ENCODE measurements at regions not wholly inside any gene's neighbourhood (a gene's known extent, or its start where the extent isn't known, plus 50 kb on each side); places are given as distances from the start of the nearest gene placed in this dataset.
"Not testable (repeated sequence)": the region's sequence is repeated elsewhere in the genome, so short reads cannot be mapped to it uniquely, and the experiment has no call there.

- not testable (repeated sequence) for H3K27me3 ChIP-seq (ENCODE audit: control insufficient read depth in 1 of 2, insufficient read depth in 2 of 2, low read length in 2 of 2); H3K27ac ChIP-seq (ENCODE audit: low read length); H3K9me3 ChIP-seq (ENCODE audit: control insufficient read depth in 2 of 2, low read length in 2 of 2); H3K4me3 ChIP-seq (ENCODE audit: low read length in 2 of 2); H3K36me3 ChIP-seq (ENCODE audit: control insufficient read depth in 2 of 2, insufficient read depth in 2 of 2, low read length in 2 of 2); H3K4me1 ChIP-seq (ENCODE audit: control insufficient read depth, insufficient read depth, low read length); H3K9ac ChIP-seq (ENCODE audit: low read length in 2 of 2)
Measured at GRCh38 chr7:65792726-65793125, 80.1 kb upstream of the VKORC1L1 start.

GRCh38 chr7:65794671-65795391 lies 78.0 kb upstream of the VKORC1L1 start:
- H3K27ac ChIP-seq (ENCODE audit: low read length); H3K4me3 ChIP-seq (ENCODE audit: low read length in 2 of 2); H3K4me1 ChIP-seq (ENCODE audit: control insufficient read depth, insufficient read depth, low read length); H3K36me3 ChIP-seq (ENCODE audit: control insufficient read depth in 2 of 2, insufficient read depth in 2 of 2, low read length in 2 of 2); H3K9me3 ChIP-seq (ENCODE audit: control insufficient read depth in 2 of 2, low read length in 2 of 2); H3K9ac ChIP-seq (ENCODE audit: low read length in 2 of 2); H3K27me3 ChIP-seq (ENCODE audit: control insufficient read depth in 1 of 2, insufficient read depth in 2 of 2, low read length in 2 of 2): not testable (repeated sequence)

DNA sequence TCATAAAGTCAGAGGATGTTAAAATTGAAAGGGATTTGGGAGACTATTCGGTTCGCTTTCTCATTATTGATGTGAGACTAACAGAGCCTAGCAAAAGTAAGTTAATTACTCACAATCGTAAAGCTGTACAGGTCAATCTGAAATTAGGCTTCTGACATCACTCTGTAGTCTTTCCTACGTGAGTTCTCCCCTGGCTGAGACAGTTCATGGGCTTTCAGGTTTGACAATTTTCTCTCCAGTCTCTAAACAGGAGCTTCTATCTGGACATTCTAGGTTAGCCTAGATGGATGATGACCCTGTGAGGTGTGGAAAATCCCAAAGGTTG lies 77.5 kb upstream of the VKORC1L1 start:
- not testable (repeated sequence) for H3K4me1 ChIP-seq (ENCODE audit: control insufficient read depth, insufficient read depth, low read length); H3K36me3 ChIP-seq (ENCODE audit: control insufficient read depth in 2 of 2, insufficient read depth in 2 of 2, low read length in 2 of 2); H3K9me3 ChIP-seq (ENCODE audit: control insufficient read depth in 2 of 2, low read length in 2 of 2); H3K27ac ChIP-seq (ENCODE audit: low read length); H3K9ac ChIP-seq (ENCODE audit: low read length in 2 of 2); H3K27me3 ChIP-seq (ENCODE audit: control insufficient read depth in 1 of 2, insufficient read depth in 2 of 2, low read length in 2 of 2); H3K4me3 ChIP-seq (ENCODE audit: low read length in 2 of 2)

GRCh38 chr7:65796205-65796604 lies 76.7 kb upstream of the VKORC1L1 start:
- Histone ChIP-seq H3K4me1 (ENCODE audit: control insufficient read depth, insufficient read depth, low read length) (no peaks in the 10 kb centered on the region), H3K27me3 (ENCODE audit: control insufficient read depth in 1 of 2, insufficient read depth in 2 of 2, low read length in 2 of 2) (no peaks in the 10 kb centered on the region), H3K4me3 (ENCODE audit: low read length in 2 of 2) (no peak overlapping the region), H3K9ac (ENCODE audit: low read length in 2 of 2) (no peak overlapping the region), H3K27ac (ENCODE audit: low read length) (no peak overlapping the region), H3K36me3 (ENCODE audit: control insufficient read depth in 2 of 2, insufficient read depth in 2 of 2, low read length in 2 of 2) (no peaks in the 10 kb centered on the region), H3K9me3 (ENCODE audit: control insufficient read depth in 2 of 2, low read length in 2 of 2) (no peaks in the 10 kb centered on the region)

GRCh38 chr7:65797086-65797485 lies 75.8 kb upstream of the VKORC1L1 start:
- H3K27ac ChIP-seq (ENCODE audit: low read length); H3K4me1 ChIP-seq (ENCODE audit: control insufficient read depth, insufficient read depth, low read length); H3K27me3 ChIP-seq (ENCODE audit: control insufficient read depth in 1 of 2, insufficient read depth in 2 of 2, low read length in 2 of 2); H3K9ac ChIP-seq (ENCODE audit: low read length in 2 of 2); H3K4me3 ChIP-seq (ENCODE audit: low read length in 2 of 2); H3K9me3 ChIP-seq (ENCODE audit: control insufficient read depth in 2 of 2, low read length in 2 of 2); H3K36me3 ChIP-seq (ENCODE audit: control insufficient read depth in 2 of 2, insufficient read depth in 2 of 2, low read length in 2 of 2): not testable (repeated sequence)

DNA sequence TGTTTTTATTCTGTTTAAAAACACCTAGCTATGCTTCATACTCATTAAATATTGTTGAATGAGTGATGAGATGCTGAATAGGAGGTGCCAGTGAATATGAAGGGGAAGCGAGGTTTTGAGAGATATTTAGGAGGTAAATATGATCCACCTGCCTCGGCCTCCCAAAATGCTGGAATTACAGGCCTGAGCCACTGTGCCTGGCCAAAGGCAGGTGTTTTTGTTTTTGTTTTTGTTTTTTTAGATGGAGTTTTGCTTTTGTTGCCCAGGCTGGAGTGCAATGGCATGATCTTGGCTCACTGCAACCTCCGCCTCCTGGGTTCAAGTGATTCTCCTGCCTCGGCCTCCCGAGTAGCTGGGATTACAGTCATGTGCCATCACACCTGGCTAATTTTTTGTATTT lies 75.3 kb upstream of the VKORC1L1 start:
- H3K4me3 ChIP-seq (ENCODE audit: low read length in 2 of 2); H3K27me3 ChIP-seq (ENCODE audit: control insufficient read depth in 1 of 2, insufficient read depth in 2 of 2, low read length in 2 of 2); H3K4me1 ChIP-seq (ENCODE audit: control insufficient read depth, insufficient read depth, low read length); H3K27ac ChIP-seq (ENCODE audit: low read length); H3K36me3 ChIP-seq (ENCODE audit: control insufficient read depth in 2 of 2, insufficient read depth in 2 of 2, low read length in 2 of 2); H3K9ac ChIP-seq (ENCODE audit: low read length in 2 of 2); H3K9me3 ChIP-seq (ENCODE audit: control insufficient read depth in 2 of 2, low read length in 2 of 2): not testable (repeated sequence)

DNA sequence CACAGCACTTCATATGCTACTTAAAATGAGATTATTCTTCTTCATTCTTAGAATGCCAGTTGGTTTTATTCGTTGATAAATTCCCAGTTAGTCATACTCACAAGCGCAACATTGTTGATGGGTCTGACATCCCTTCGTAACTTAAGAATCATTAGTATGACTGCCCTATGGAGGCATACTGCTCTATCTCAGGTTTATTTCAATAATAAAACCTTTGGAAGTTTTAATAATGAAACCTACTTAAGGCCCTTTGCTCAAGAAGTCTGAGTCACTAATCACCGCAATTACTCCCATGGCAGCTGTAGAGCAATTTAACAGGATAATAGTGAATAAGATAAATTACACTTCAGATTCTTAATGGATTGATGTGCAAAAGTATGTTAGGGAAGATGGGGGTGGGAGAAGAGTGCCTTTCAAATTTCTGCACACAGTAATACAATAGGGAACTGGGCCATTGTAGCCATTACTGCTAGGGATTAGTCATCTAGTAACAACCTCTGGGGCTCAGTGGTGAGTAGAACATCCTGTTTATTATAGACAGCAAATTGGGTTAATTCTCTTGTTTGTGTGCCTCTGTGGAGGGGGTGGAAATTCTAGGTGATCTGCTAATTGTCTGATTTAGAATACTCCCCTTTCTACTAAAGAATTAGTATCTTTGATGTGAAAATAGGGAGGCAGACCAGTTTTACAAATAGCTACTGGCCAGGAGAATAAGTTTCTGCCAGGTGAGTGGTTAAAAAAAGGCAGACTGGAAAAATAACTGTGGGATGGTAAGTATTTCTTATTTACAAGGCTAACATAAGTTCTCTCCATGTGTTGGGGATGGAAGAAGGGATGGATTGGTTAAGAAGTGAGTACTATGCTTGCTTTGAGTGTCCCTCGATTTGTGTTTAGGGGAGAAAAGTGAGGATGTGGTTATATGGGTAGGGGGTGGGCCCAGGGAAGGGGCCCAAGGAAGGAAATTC lies 74.5 kb upstream of the VKORC1L1 start:
- Histone ChIP-seq H3K36me3 (ENCODE audit: control insufficient read depth in 2 of 2, insufficient read depth in 2 of 2, low read length in 2 of 2) (no peaks in the 10 kb centered on the region), H3K9ac (ENCODE audit: low read length in 2 of 2) (no peak overlapping the region), H3K4me1 (ENCODE audit: control insufficient read depth, insufficient read depth, low read length) (no peaks in the 10 kb centered on the region), H3K27me3 (ENCODE audit: control insufficient read depth in 1 of 2, insufficient read depth in 2 of 2, low read length in 2 of 2) (no peaks in the 10 kb centered on the region), H3K9me3 (ENCODE audit: control insufficient read depth in 2 of 2, low read length in 2 of 2) (no peaks in the 10 kb centered on the region), H3K4me3 (ENCODE audit: low read length in 2 of 2) (no peak overlapping the region), H3K27ac (ENCODE audit: low read length) (no peak overlapping the region)

DNA sequence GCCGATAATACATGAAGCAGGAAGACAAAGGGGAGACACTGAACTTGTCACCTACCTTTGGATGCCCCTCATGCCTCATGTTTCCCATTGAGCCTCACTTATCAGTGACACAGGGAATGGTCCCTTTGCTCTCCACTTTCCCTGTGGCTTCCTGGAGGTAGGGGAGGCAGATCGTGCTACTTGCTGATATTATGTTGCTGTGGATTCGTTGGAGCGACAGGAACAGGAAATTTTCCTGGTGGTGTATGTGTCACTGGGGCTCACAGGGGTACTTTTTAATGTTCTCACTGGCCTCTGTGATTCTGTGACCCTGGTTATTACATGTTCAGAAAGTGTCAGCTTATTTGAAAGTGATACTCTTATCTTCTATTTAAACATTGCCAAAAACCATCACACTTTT lies 72.7 kb upstream of the VKORC1L1 start:
- H3K27ac ChIP-seq (ENCODE audit: low read length); H3K4me3 ChIP-seq (ENCODE audit: low read length in 2 of 2); H3K9me3 ChIP-seq (ENCODE audit: control insufficient read depth in 2 of 2, low read length in 2 of 2); H3K9ac ChIP-seq (ENCODE audit: low read length in 2 of 2); H3K27me3 ChIP-seq (ENCODE audit: control insufficient read depth in 1 of 2, insufficient read depth in 2 of 2, low read length in 2 of 2); H3K4me1 ChIP-seq (ENCODE audit: control insufficient read depth, insufficient read depth, low read length); H3K36me3 ChIP-seq (ENCODE audit: control insufficient read depth in 2 of 2, insufficient read depth in 2 of 2, low read length in 2 of 2): not testable (repeated sequence)

- Histone ChIP-seq H3K27me3 (ENCODE audit: control insufficient read depth in 1 of 2, insufficient read depth in 2 of 2, low read length in 2 of 2) (no peaks in the 10 kb centered on the region), H3K36me3 (ENCODE audit: control insufficient read depth in 2 of 2, insufficient read depth in 2 of 2, low read length in 2 of 2) (no peaks in the 10 kb centered on the region), H3K4me3 (ENCODE audit: low read length in 2 of 2) (no peak overlapping the region), H3K27ac (ENCODE audit: low read length) (no peak overlapping the region), H3K4me1 (ENCODE audit: control insufficient read depth, insufficient read depth, low read length) (no peaks in the 10 kb centered on the region), H3K9me3 (ENCODE audit: control insufficient read depth in 2 of 2, low read length in 2 of 2) (no peaks in the 10 kb centered on the region), H3K9ac (ENCODE audit: low read length in 2 of 2) (no peak overlapping the region)
Measured at GRCh38 chr7:65800890-65801341, 72.0 kb upstream of the VKORC1L1 start.

DNA sequence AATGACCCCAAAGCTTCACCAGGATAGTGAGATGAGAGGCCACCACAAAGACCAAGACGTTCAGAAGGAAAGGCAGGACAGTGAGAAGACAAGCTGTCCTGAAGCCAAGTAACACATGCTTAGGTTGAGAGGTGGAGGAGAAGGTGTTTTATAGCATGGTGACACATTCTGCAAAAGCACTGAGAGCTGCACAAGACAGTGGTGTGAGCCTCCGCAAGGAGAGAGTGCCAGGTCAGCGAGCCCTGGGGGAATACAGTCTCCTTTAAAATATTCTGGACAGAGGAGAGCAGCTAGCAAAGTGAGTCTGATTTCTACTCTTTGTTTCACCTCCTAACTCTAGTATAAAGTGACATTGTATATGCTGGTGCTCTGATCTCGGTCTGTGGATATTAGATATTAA lies 68.0 kb upstream of the VKORC1L1 start:
- H3K36me3 ChIP-seq (ENCODE audit: control insufficient read depth in 2 of 2, insufficient read depth in 2 of 2, low read length in 2 of 2), result peaks cover 0 to under 1% of the 10 kb centered on the region in 2 donors
- H3K4me3 ChIP-seq (ENCODE audit: low read length in 2 of 2), result no peak overlapping the region
- H3K9me3 ChIP-seq (ENCODE audit: control insufficient read depth in 2 of 2, low read length in 2 of 2), result no peaks in the 10 kb centered on the region
- H3K9ac ChIP-seq (ENCODE audit: low read length in 2 of 2), result no peak overlapping the region
- H3K27ac ChIP-seq (ENCODE audit: low read length), result no peak overlapping the region
- H3K27me3 ChIP-seq (ENCODE audit: control insufficient read depth in 1 of 2, insufficient read depth in 2 of 2, low read length in 2 of 2), result no peaks in the 10 kb centered on the region
- no peaks in the 10 kb centered on the region for H3K4me1 ChIP-seq (ENCODE audit: control insufficient read depth, insufficient read depth, low read length)

DNA sequence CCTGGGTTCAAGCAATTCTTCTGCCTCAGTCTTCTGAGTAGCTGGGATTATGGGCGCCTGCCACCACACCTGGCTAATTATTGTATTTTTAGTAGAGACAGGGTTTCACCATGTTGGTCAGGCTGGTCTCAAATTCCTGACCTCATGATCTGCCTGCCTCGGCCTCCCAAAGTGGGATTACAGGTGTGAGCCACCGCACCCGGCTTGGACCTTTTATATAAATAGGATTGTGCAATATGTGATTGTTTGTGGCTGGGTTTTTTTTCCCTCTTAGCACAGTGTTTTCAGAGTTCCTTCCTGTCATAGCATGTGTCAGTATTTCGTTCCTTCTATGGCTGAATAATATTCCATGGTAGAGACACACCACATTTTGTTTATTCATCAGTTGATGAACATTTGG lies 65.8 kb upstream of the VKORC1L1 start:
- not testable (repeated sequence) for H3K36me3 ChIP-seq (ENCODE audit: control insufficient read depth in 2 of 2, insufficient read depth in 2 of 2, low read length in 2 of 2); H3K27me3 ChIP-seq (ENCODE audit: control insufficient read depth in 1 of 2, insufficient read depth in 2 of 2, low read length in 2 of 2); H3K27ac ChIP-seq (ENCODE audit: low read length); H3K4me1 ChIP-seq (ENCODE audit: control insufficient read depth, insufficient read depth, low read length); H3K9ac ChIP-seq (ENCODE audit: low read length in 2 of 2); H3K9me3 ChIP-seq (ENCODE audit: control insufficient read depth in 2 of 2, low read length in 2 of 2); H3K4me3 ChIP-seq (ENCODE audit: low read length in 2 of 2)
